ENCODE measurements at regions not wholly inside any gene's neighbourhood (a gene's known extent, or its start where the extent isn't known, plus 50 kb on each side); places are given as distances from the start of the nearest gene placed in this dataset.

DNA sequence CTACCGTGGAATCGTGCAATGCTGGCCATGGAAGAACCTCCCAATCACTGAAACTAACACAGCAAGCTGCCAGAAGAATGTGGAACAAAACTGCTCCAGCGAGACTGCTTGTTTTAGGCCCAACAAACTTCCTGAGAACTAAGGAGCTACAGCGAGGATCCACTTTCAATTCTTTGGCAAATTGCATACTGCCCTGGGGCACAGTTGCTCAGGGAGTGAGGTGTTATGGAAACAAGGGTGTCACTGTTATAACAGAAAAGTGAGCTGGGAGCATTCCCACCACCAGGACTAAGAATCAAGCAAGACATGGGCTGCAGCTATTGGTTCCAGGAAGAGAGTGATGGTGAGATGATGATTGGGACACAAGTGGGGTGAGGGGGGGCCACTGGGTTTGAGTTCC lies 1606.1 kb upstream of the FLRT2 start:
- DNase-seq (ENCODE audit: low spot score), result no peak
- TF ChIP-seq, protein P1, sequence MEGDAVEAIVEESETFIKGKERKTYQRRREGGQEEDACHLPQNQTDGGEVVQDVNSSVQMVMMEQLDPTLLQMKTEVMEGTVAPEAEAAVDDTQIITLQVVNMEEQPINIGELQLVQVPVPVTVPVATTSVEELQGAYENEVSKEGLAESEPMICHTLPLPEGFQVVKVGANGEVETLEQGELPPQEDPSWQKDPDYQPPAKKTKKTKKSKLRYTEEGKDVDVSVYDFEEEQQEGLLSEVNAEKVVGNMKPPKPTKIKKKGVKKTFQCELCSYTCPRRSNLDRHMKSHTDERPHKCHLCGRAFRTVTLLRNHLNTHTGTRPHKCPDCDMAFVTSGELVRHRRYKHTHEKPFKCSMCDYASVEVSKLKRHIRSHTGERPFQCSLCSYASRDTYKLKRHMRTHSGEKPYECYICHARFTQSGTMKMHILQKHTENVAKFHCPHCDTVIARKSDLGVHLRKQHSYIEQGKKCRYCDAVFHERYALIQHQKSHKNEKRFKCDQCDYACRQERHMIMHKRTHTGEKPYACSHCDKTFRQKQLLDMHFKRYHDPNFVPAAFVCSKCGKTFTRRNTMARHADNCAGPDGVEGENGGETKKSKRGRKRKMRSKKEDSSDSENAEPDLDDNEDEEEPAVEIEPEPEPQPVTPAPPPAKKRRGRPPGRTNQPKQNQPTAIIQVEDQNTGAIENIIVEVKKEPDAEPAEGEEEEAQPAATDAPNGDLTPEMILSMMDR (IDR thresholded peaks at IDR 0.05; ENCODE audit: borderline replicate concordance, control extremely low read depth, extremely low read depth, insufficient read depth, missing control alignments), result no peak
- in situ Hi-C loops (cut with MboI; ENCODE audit: low sequenced_read_pairs, unreplicated experiment), result no loop called here

DNA sequence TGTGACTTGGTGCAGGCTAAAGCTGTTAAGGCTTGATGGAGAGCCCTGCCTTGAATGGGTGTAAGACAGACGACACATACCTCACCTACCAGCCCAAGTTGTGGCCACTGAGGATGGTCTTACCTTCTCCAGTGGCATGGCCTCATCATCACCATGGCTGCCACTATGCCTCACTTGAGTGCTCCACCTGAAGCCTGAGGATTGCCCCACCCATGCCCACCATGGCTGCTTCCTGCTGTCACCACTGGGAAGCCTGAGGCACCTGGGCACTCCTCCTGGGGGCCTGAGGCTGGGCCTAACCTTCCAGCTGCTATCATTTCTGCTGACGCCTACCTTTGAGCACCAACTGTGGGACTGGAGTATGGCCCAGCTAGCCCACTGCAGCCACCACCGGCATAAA lies 1605.7 kb upstream of the FLRT2 start:
- DNase-seq (ENCODE audit: low spot score), result no peak
- TF ChIP-seq, protein P1 (IDR thresholded peaks at IDR 0.05; ENCODE audit: borderline replicate concordance, control extremely low read depth, extremely low read depth, insufficient read depth, missing control alignments), result no peak
- in situ Hi-C loops (cut with MboI; ENCODE audit: low sequenced_read_pairs, unreplicated experiment), result no loop called here

DNA sequence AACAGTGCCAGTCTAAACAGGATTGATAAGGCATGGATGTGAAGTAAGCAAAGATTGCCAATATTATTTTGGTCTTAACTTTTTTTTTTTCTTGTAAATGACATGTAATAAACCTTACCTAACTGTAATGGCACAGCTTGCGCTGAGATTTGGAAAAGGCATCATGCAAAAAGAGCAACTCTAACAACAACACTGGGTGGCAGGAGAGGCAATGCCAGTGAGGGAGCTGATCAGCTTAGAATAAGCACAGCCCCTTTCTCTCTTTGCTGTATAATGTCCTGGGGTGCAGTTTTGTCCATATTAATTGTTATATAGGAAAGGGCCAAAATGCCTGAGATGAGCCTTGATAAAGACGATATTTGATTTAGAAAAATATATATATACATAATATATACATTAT lies 1589.7 kb upstream of the FLRT2 start:
- TF ChIP-seq, protein P1 (IDR thresholded peaks at IDR 0.05; ENCODE audit: borderline replicate concordance, control extremely low read depth, extremely low read depth, insufficient read depth, missing control alignments), result no peak
- in situ Hi-C loops (cut with MboI; ENCODE audit: low sequenced_read_pairs, unreplicated experiment), result no loop called here
- DNase-seq (ENCODE audit: low spot score), result no peak

- in situ Hi-C loops (cut with MboI; ENCODE audit: low sequenced_read_pairs, unreplicated experiment), result no loop called here
Observed at GRCh38 chr14:83958359-83958758, 1571.6 kb upstream of the FLRT2 start.

DNA sequence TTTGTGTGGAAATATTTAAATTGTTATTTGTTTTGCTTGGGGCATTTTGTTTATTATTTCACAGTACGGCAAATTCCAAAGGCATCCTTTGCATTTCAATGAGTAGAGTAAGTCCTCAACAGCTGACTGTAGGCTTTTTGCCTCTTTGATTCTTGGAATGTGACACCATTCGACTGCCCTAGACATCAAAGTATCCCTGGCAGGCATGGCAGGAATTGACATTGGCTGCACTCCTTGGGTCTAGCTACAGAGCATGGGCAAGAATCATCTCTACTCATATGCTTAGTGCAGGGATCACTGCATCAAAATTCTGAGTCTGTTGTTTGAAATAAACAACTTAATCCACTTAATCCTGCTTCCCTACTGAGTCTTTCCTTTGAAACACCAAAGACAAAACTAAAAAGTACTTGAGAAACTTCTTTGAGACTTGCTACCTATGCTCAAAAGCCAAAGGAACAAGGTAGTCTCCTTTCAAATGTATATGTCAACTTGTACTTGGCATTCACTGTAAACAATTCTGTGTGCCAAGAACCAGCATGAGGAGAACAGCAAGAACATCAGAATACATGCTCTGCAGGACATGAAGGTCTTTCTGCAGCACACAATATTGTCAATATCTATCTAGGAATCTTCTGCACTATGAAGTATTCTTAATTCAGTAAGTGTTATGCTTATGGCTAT lies 1569.0 kb upstream of the FLRT2 start:
- TF ChIP-seq, protein P1 (IDR thresholded peaks at IDR 0.05; ENCODE audit: borderline replicate concordance, control extremely low read depth, extremely low read depth, insufficient read depth, missing control alignments), result no peak
- in situ Hi-C loops (cut with MboI; ENCODE audit: low sequenced_read_pairs, unreplicated experiment), result no loop called here
- DNase-seq (ENCODE audit: low spot score), result no peak

More at GRCh38 chr14:83958359-83958758, 1571.6 kb upstream of the FLRT2 start:
- no peak for DNase-seq (ENCODE audit: low spot score)
- TF ChIP-seq, protein P1 (IDR thresholded peaks at IDR 0.05; ENCODE audit: borderline replicate concordance, control extremely low read depth, extremely low read depth, insufficient read depth, missing control alignments), result no peak

- in situ Hi-C loops (cut with MboI; ENCODE audit: low sequenced_read_pairs, unreplicated experiment), result no loop called here
- TF ChIP-seq, protein P1 (IDR thresholded peaks at IDR 0.05; ENCODE audit: borderline replicate concordance, control extremely low read depth, extremely low read depth, insufficient read depth, missing control alignments), result no peak
- no peak for DNase-seq (ENCODE audit: low spot score)
Observed at GRCh38 chr14:83969998-83970397, 1559.9 kb upstream of the FLRT2 start.

Data from GM13976 (cell line).